GM12878 (cell line): ENCODE measurements at regions not wholly inside any gene's neighbourhood (a gene's known extent, or its start where the extent isn't known, plus 50 kb on each side); places are given as distances from the start of the nearest gene placed in this dataset.

ENCODE experiments used
- ATAC-seq: fragments of 200-7000 bp; cut with Tn5 transposase; 3 replicates; pipeline ENCODE4 v1.9.1; 2020; ENCODE audit warnings: mild to moderate bottlenecking, moderate library complexity
- BruUV-seq: library from RNA; stranded (reverse); fragments of 400-500 nt; replicated peaks from 2 replicates; lab custom pipeline; 2021; lab: Mats Ljungman, UMichigan
- CTCF ChIA-PET: fragments of 300-600 bp; sonication (Branson Sonifier 250); formaldehyde crosslinking; extraction: SDS; loops from one replicate; lab custom pipeline; 2021; ENCODE audit warnings: inconsistent platforms; lab: Yijun Ruan, JAX
- POLR2A ChIA-PET: fragments of 350-600 bp; formaldehyde crosslinking; extraction: SDS; loops from one replicate; lab custom pipeline; 2021; ENCODE audit warnings: inconsistent platforms; lab: Charles Lee
- RAD21 ChIA-PET: fragments of 300-600 bp; sonication (Branson Sonifier 250); formaldehyde crosslinking; loops from one replicate; lab custom pipeline; 2023; ENCODE audit warnings: antibody characterized with exemption; ENCODE audit not compliant: unreplicated experiment; lab: Charles Lee
- SMC1A ChIA-PET: fragments of 300-600 bp; sonication (Branson Sonifier 250); formaldehyde crosslinking; loops from one replicate; lab custom pipeline; 2023; ENCODE audit not compliant: unreplicated experiment, uncharacterized antibody; lab: Charles Lee
- DNase-seq: peaks from one replicate; pipeline ENCODE4 v3.0.0-alpha.2; 2011; ENCODE audit warnings: low read depth, low spot score
- FAIRE-seq: peaks from 3 replicates; lab custom pipeline; 2011; peaks lifted over from hg19 to GRCh38; lab: Jason Lieb, UNC
- H2AFZ ChIP-seq: 2 replicates; pipeline ENCODE4 v1.6.0; 2011; ENCODE audit warnings: low read depth, low read length, control low read depth; ENCODE audit not compliant: control insufficient read depth
- H3K27ac ChIP-seq: 2 replicates; pipeline ENCODE4 v1.5.1; 2011; ENCODE audit warnings: control low read depth; ENCODE audit not compliant: control insufficient read depth, insufficient read depth
- H3K27me3 ChIP-seq, 2 experiments: replicated peaks in 1 of 2; 2 replicates each; pipeline versions ENCODE4 v1.6.0 to v1.6.1; 2011; ENCODE audit warnings: low read length in 1 of 2; ENCODE audit not compliant: control insufficient read depth in 2 of 2, insufficient read depth in 2 of 2
- H3K36me3 ChIP-seq, 2 experiments: 2 replicates each; pipeline ENCODE4 v1.5.1; 2011; ENCODE audit warnings: low read length in 1 of 2; ENCODE audit not compliant: control insufficient read depth in 2 of 2, insufficient read depth in 2 of 2
- H3K4me1 ChIP-seq: 2 replicates; pipeline ENCODE4 v1.6.1; 2011; ENCODE audit warnings: mild to moderate bottlenecking, low read length, moderate library complexity, mixed read lengths; ENCODE audit not compliant: control insufficient read depth, insufficient read depth
- H3K4me2 ChIP-seq: 2 replicates; pipeline ENCODE4 v1.6.0; 2011; ENCODE audit warnings: control low read depth; ENCODE audit not compliant: control insufficient read depth, insufficient read depth
- H3K4me3 ChIP-seq: fragments of 200-600 bp; sonication (generic); 2 replicates; pipeline ENCODE4 v1.5.1; 2016
- H3K79me2 ChIP-seq: 2 replicates; pipeline ENCODE4 v1.6.0; 2011; ENCODE audit warnings: low read length; ENCODE audit not compliant: control insufficient read depth, insufficient read depth
- H3K9ac ChIP-seq: 2 replicates; pipeline ENCODE4 v1.8.0; 2011; ENCODE audit warnings: low read length, control low read depth, mixed read lengths; ENCODE audit not compliant: control insufficient read depth, insufficient read depth
- H3K9me3 ChIP-seq: replicated peaks from 3 replicates; pipeline ENCODE4 v1.5.1; 2011; ENCODE audit warnings: mild to moderate bottlenecking, low read length; ENCODE audit not compliant: control insufficient read depth, insufficient read depth
- H4K20me1 ChIP-seq: 2 replicates; pipeline ENCODE4 v1.6.0; 2011; ENCODE audit not compliant: control insufficient read depth, insufficient read depth
- BCL11A ChIP-seq: IDR thresholded peaks from 2 replicates; pipeline ENCODE4 v1.6.1; 2011; ENCODE audit warnings: low read depth, low read length
- CBX3 ChIP-seq: fragments of 200-600 bp; sonication (generic); IDR thresholded peaks from 2 replicates; pipeline ENCODE4 v1.6.1; 2016; ENCODE audit warnings: low read depth, borderline replicate concordance
- EZH2 ChIP-seq: IDR thresholded peaks from 2 replicates; pipeline ENCODE4 v1.6.1; 2012; ENCODE audit warnings: low read depth, mild to moderate bottlenecking, control low read depth, inconsistent platforms, low read length, borderline replicate concordance; ENCODE audit not compliant: control insufficient read depth
- LARP7 ChIP-seq: fragments of 450-650 bp; IDR thresholded peaks from 2 replicates; pipeline ENCODE4 v1.6.1; 2017; ENCODE audit warnings: mild to moderate bottlenecking
- MYB ChIP-seq: fragments of 150-350 bp; IDR thresholded peaks from 2 replicates; pipeline ENCODE4 v1.6.1; 2014; ENCODE audit warnings: mild to moderate bottlenecking, low read depth, low read length, borderline replicate concordance
- SMAD1 ChIP-seq: fragments of 450-650 bp; IDR thresholded peaks from 2 replicates; pipeline ENCODE4 v1.6.1; 2018; ENCODE audit warnings: mild to moderate bottlenecking, low read depth; ENCODE audit not compliant: partially characterized antibody
- SRF ChIP-seq, 2 experiments: IDR thresholded peaks; 2 replicates each; pipeline ENCODE4 v1.6.1; 2011; ENCODE audit warnings: low read depth in 2 of 2, low read length in 2 of 2, mild to moderate bottlenecking in 1 of 2, moderate library complexity in 1 of 2
- TARDBP ChIP-seq: IDR thresholded peaks from 2 replicates; pipeline ENCODE4 v1.6.1; 2016; ENCODE audit warnings: borderline replicate concordance
- ZSCAN29 ChIP-seq: fragments of 450-650 bp; IDR thresholded peaks from 2 replicates; pipeline ENCODE4 v1.6.1; 2017; ENCODE audit warnings: mild to moderate bottlenecking, moderate library complexity
- WGBS: methylation state at CpG from one replicate; pipeline ENCODE4 v1.1.6; 2016; ENCODE audit warnings: low lambda C conversion rate; ENCODE audit not compliant: insufficient replicate concordance, insufficient coverage; ENCODE audit errors: missing lambda C conversion rate; 5-methylcytosine and 5-hydroxymethylcytosine counted together
- in situ Hi-C: fragments of 300-500 bp; cut with MboI; formaldehyde crosslinking; loops from 9 replicates; pipeline ENCODE4 v1.14.3; 2018; ENCODE audit warnings: mixed read lengths
- intact Hi-C: fragments of 100-400 bp; cut with micrococcal nuclease; formaldehyde crosslinking; loops from one replicate; pipeline ENCODE4 v1.14.2; 2022; ENCODE audit not compliant: unreplicated experiment

DNA sequence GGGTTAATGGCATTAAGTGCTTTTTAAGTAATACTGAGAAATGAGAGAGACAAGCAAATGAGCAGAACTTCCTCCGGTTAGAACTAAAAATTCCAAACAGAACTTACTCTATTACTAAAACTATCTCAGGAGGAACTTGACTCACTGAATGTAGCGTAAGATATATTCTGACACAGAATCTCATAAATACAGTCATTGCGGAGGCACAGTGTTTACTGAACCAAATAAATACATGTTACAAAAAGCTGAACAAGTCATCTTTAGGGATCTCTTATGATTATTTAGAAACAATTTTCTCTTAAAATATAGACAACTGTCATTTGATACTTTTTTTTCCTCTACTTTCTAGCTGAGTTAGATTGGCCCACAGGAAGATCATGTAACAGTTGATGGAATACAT, 283.1 kb downstream of the KLF12 start:
- intact Hi-C loops, result loop anchor here (5.0 kb wide), 1 partner anchor 116 kb away; no protein-coding TSS in a partner anchor
- Histone ChIP-seq H3K4me3 (no peak overlapping the region), H2AFZ (no peak overlapping the region), H3K4me2 (no peak overlapping the region), H3K79me2 (no peaks in the 10 kb centered on the region), H3K9ac (no peak overlapping the region), H4K20me1 (no peaks in the 10 kb centered on the region), H3K27ac (no peak overlapping the region), H3K4me1 (no peaks in the 10 kb centered on the region), H3K27me3 (no peaks in the 10 kb centered on the region), H3K36me3 (no peaks in the 10 kb centered on the region), H3K9me3 (no peaks in the 10 kb centered on the region)
- BruUV-seq, result no TSS peak
- ChIA-PET POLR2A (no interaction called here), SMC1A (interaction anchor here (0.8 to 3.4 kb wide), 4 partner anchors 9 to 436 kb away, joined by 3 to 11 read pairs (median 4); no protein-coding TSS in a partner anchor), RAD21 (interaction anchor here (0.8 to 1.6 kb wide), 2 partner anchors 15 to 436 kb away, joined by 3 to 8 read pairs; no protein-coding TSS in a partner anchor), CTCF (interaction anchor here (1.0 to 3.4 kb wide), 5 partner anchors 15 to 318 kb away, joined by 3 to 10 read pairs (median 3); no protein-coding TSS in a partner anchor)
- in situ Hi-C loops, result no loop called here
- DNase-seq, result no peak
- TF ChIP-seq ZSCAN29, result no peak
- no peak for TF ChIP-seq SRF (IDR thresholded peaks at IDR 0.05; ENCODE audit: low read depth in 2 of 2, low read length in 2 of 2)
- no peak for TF ChIP-seq TARDBP
- no peak for TF ChIP-seq MYB
- TF ChIP-seq BCL11A, result no peak
- TF ChIP-seq EZH2, result no peak
- TF ChIP-seq LARP7, result no peak
- TF ChIP-seq SMAD1, result no peak
- TF ChIP-seq CBX3, result no peak
- 32% methylated on average over 3 of the region's 3 CpGs for WGBS
- ATAC-seq, result no peak
- no peak for FAIRE-seq
